PC-3 (cell line): ENCODE measurements at regions not wholly inside any gene's neighbourhood (a gene's known extent, or its start where the extent isn't known, plus 50 kb on each side); places are given as distances from the start of the nearest gene placed in this dataset.

Experiments
- ATAC-seq: fragments of 200-7000 bp; cut with Tn5 transposase; 2 replicates; pipeline ENCODE4 v1.9.1; 2020; ENCODE audit warnings: mild to moderate bottlenecking, moderate library complexity
- BruUV-seq: library from RNA; stranded (reverse); fragments of 400-500 nt; replicated peaks from 2 replicates; lab custom pipeline; 2021; lab: Mats Ljungman, UMichigan
- CTCF ChIA-PET: fragments of 300-600 bp; sonication (Branson Sonifier 250); formaldehyde crosslinking; loops from one replicate; lab custom pipeline; 2022; ENCODE audit warnings: antibody characterized with exemption; lab: Charles Lee
- POLR2A ChIA-PET: fragments of 300-600 bp; sonication (Branson Sonifier 250); formaldehyde crosslinking; loops from one replicate; lab custom pipeline; 2022; ENCODE audit warnings: antibody characterized with exemption; ENCODE audit not compliant: unreplicated experiment; lab: Charles Lee
- DNase-seq: peaks from one replicate; pipeline ENCODE4 v3.0.0-alpha.2; 2015
- H2AFZ ChIP-seq: fragments of 300-600 bp; sonication (generic); 2 replicates; pipeline ENCODE4 v1.6.0; 2016; ENCODE audit warnings: antibody characterized with exemption, low read length
- H3F3A ChIP-seq: fragments of 300-600 bp; sonication (generic); one replicate; pipeline ENCODE4 v1.6.0; 2017; ENCODE audit warnings: antibody characterized with exemption, low read length, control low read depth, mild to moderate bottlenecking; ENCODE audit not compliant: unreplicated experiment
- H3K27ac ChIP-seq: fragments of 300-600 bp; sonication (generic); 2 replicates; pipeline ENCODE4 v1.5.1; 2016; ENCODE audit warnings: mild to moderate bottlenecking, low read length
- H3K27me3 ChIP-seq: fragments of 300-600 bp; sonication (generic); 2 replicates; pipeline ENCODE4 v1.6.1; 2016; ENCODE audit warnings: low read length, mixed read lengths
- H3K36me3 ChIP-seq: fragments of 300-600 bp; sonication (generic); 2 replicates; pipeline ENCODE4 v1.6.1; 2016; ENCODE audit warnings: low read depth, mixed run types, low read length, mixed read lengths
- H3K4me1 ChIP-seq: fragments of 300-600 bp; sonication (generic); 2 replicates; pipeline ENCODE4 v1.5.1; 2016; ENCODE audit warnings: low read length; ENCODE audit not compliant: insufficient read depth
- H3K4me2 ChIP-seq: fragments of 300-600 bp; sonication (generic); 2 replicates; pipeline ENCODE4 v1.6.0; 2016; ENCODE audit warnings: low read length
- H3K4me3 ChIP-seq: fragments of 300-600 bp; sonication (generic); 2 replicates; pipeline ENCODE4 v1.5.1; 2016; ENCODE audit warnings: mild to moderate bottlenecking, low read length, mixed read lengths
- H3K79me2 ChIP-seq: fragments of 300-600 bp; sonication (generic); 2 replicates; pipeline ENCODE4 v1.6.1; 2017; ENCODE audit warnings: low read length, mixed read lengths
- H3K9ac ChIP-seq: fragments of 300-600 bp; sonication (generic); 2 replicates; pipeline ENCODE4 v1.6.0; 2016; ENCODE audit warnings: mild to moderate bottlenecking, low read length
- H3K9me2 ChIP-seq: fragments of 300-600 bp; sonication (generic); replicated peaks from 2 replicates; pipeline ENCODE4 v1.6.1; 2016; ENCODE audit warnings: mixed run types, low read length, mixed read lengths
- H3K9me3 ChIP-seq: fragments of 300-600 bp; sonication (generic); 2 replicates; pipeline ENCODE4 v1.6.1; 2016; ENCODE audit warnings: low read length, mixed read lengths
- H4K20me1 ChIP-seq: fragments of 300-600 bp; sonication (generic); 2 replicates; pipeline ENCODE4 v1.6.1; 2016; ENCODE audit warnings: low read length, mixed read lengths
- CTCF ChIP-seq: fragments of 300-600 bp; sonication (generic); conservative IDR thresholded peaks from 2 replicates; pipeline ENCODE4 v1.5.1; 2017; ENCODE audit warnings: antibody characterized with exemption, low read depth, mild to moderate bottlenecking, low read length
- EZH2 ChIP-seq: fragments of 300-600 bp; sonication (generic); IDR thresholded peaks from one replicate; pipeline ENCODE4 v1.6.1; 2017; ENCODE audit warnings: antibody characterized with exemption, mild to moderate bottlenecking, low read length; ENCODE audit not compliant: unreplicated experiment
- EZH2phosphoT487 ChIP-seq: fragments of 300-600 bp; sonication (generic); IDR thresholded peaks from 2 replicates; pipeline ENCODE4 v1.6.1; 2018; ENCODE audit warnings: mild to moderate bottlenecking, antibody characterized with exemption, low read length, borderline replicate concordance
- intact Hi-C: fragments of 100-400 bp; cut with micrococcal nuclease; formaldehyde crosslinking; loops from 2 replicates; pipeline ENCODE4 v1.9.0; 2023

DNA sequence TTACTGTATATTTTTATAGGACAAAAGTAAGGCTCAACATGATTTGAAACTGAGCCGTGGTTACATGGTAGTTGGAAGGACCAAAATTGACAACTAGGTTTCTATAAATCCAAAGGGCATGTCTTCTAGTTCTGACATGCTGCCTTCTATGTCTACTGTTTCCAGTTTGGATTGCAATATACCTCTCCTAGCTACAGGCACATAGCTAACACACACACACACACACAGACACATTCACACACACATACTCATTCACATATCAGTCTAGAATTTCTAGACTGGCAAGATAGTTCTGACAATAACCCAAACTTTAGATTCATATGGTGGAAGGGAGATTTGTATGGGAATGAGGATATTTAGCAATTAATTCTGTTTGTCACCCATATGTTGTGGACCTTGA is 544.8 kb upstream of the CAMK1G start:
- Histone ChIP-seq H4K20me1 (no peaks in the 10 kb centered on the region), H3K4me1 (peaks cover 35% of the 10 kb centered on the region), H2AFZ (no peak overlapping the region), H3K9me2 (no peaks in the 10 kb centered on the region), H3K4me3 (peak overlapping the region; percentile 8; the same call in 1 of the 2 replicates), H3K9me3 (no peaks in the 10 kb centered on the region), H3K79me2 (no peaks in the 10 kb centered on the region), H3K36me3 (no peaks in the 10 kb centered on the region), H3K27ac (peak overlapping the region; percentile 86), H3F3A (peaks cover 11% of the 10 kb centered on the region), H3K4me2 (peak overlapping the region; percentile 66), H3K27me3 (no peaks in the 10 kb centered on the region), H3K9ac (no peak overlapping the region)
- ChIA-PET CTCF (interaction anchor here (1.0 kb wide), 1 partner anchor 169 kb away, joined by 3 read pairs; no protein-coding TSS in a partner anchor), POLR2A (no interaction called here)
- BruUV-seq = no TSS peak
- intact Hi-C loops = loop anchor here (1.0 kb wide), 1 partner anchor 34 kb away; no protein-coding TSS in a partner anchor
- ATAC-seq (no peak; the same call in 1 of the 2 replicates), DNase-seq (peak; percentile 49)
- TF ChIP-seq EZH2phosphoT487 (no peak), EZH2 (no peak), CTCF (no peak)

DNA sequence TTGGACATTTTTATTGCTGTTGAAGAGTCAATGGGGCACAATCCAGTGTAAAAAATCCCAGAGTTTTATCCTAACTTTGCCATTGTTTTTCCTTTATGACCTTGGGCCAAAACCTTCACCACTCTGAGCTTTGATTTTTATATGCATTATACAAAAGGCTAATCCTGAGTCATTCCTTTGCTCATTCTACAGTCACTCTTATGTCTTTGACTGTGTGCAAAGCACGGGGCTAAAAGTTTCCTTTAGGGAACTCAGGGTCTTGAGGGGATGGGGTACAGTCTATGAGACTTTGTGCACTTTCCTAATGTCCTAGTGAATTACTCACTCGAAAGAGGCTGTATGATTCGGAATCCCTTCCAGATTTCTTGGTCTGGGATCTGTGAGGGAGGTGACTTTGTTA is 543.2 kb upstream of the CAMK1G start:
- H3K27me3 ChIP-seq = no peaks in the 10 kb centered on the region
- no peaks in the 10 kb centered on the region for H3K9me2 ChIP-seq
- no peak overlapping the region for H3K9ac ChIP-seq
- peak overlapping the region; percentile 4 for H3K4me2 ChIP-seq
- TF ChIP-seq EZH2phosphoT487 = no peak
- TF ChIP-seq CTCF = no peak
- intact Hi-C loops = loop anchor here (1.0 kb wide), 1 partner anchor 56 kb away; no protein-coding TSS in a partner anchor
- no TSS peak for BruUV-seq
- H3F3A ChIP-seq = peaks cover 14% of the 10 kb centered on the region
- ATAC-seq (peak; percentile 50), DNase-seq (peak; percentile 78)
- CTCF ChIA-PET = interaction anchor here (0.6 kb wide), 1 partner anchor 1018 kb away, joined by 7 read pairs; no protein-coding TSS in a partner anchor
- no peaks in the 10 kb centered on the region for H3K9me3 ChIP-seq
- H3K36me3 ChIP-seq = no peaks in the 10 kb centered on the region
- no peaks in the 10 kb centered on the region for H4K20me1 ChIP-seq
- H3K79me2 ChIP-seq = no peaks in the 10 kb centered on the region
- POLR2A ChIA-PET = interaction anchor here (0.7 kb wide), 1 partner anchor 112 kb away, joined by 5 read pairs; no protein-coding TSS in a partner anchor
- peaks cover 43% of the 10 kb centered on the region for H3K4me1 ChIP-seq
- peak overlapping the region; percentile 86 for H3K27ac ChIP-seq
- no peak overlapping the region for H2AFZ ChIP-seq
- no peak overlapping the region for H3K4me3 ChIP-seq

GRCh38 chr1:209041927-209042326 is 541.6 kb upstream of the CAMK1G start:
- no TSS peak for BruUV-seq
- peaks cover 14% of the 10 kb centered on the region for H3F3A ChIP-seq
- ChIA-PET CTCF (no interaction called here), POLR2A (no interaction called here)
- no peaks in the 10 kb centered on the region for H3K9me2 ChIP-seq
- no peak overlapping the region for H3K4me3 ChIP-seq
- no peak overlapping the region for H3K27ac ChIP-seq
- no peaks in the 10 kb centered on the region for H3K79me2 ChIP-seq
- H2AFZ ChIP-seq = no peak overlapping the region
- TF ChIP-seq CTCF (no peak), EZH2 (no peak), EZH2phosphoT487 (no peak)
- intact Hi-C loops = no loop called here
- no peaks in the 10 kb centered on the region for H3K27me3 ChIP-seq
- no peaks in the 10 kb centered on the region for H3K36me3 ChIP-seq
- ATAC-seq (no peak), DNase-seq (no peak)
- no peaks in the 10 kb centered on the region for H3K9me3 ChIP-seq
- no peak overlapping the region for H3K4me2 ChIP-seq
- H3K9ac ChIP-seq = no peak overlapping the region
- no peaks in the 10 kb centered on the region for H4K20me1 ChIP-seq
- H3K4me1 ChIP-seq = peaks cover 49% of the 10 kb centered on the region
